Activated T-cell treated with anti-CD3 and anti-CD28 coated beads for 1 hour (primary cell): ENCODE measurements at regions not wholly inside any gene's neighbourhood (a gene's known extent, or its start where the extent isn't known, plus 50 kb on each side); places are given as distances from the start of the nearest gene placed in this dataset.

Experiments used
- DNase-seq: peaks from one replicate; pipeline ENCODE4 v3.0.0-alpha.2; 2020; ENCODE audit warnings: low read depth

- no peak for DNase-seq
Observed at GRCh38 chrX:149992918-149993317, 54.6 kb upstream of the EOLA2 start.

- DNase-seq: no peak
Observed at GRCh38 chrX:149993989-149994388, 55.7 kb upstream of the EOLA2 start.

DNA sequence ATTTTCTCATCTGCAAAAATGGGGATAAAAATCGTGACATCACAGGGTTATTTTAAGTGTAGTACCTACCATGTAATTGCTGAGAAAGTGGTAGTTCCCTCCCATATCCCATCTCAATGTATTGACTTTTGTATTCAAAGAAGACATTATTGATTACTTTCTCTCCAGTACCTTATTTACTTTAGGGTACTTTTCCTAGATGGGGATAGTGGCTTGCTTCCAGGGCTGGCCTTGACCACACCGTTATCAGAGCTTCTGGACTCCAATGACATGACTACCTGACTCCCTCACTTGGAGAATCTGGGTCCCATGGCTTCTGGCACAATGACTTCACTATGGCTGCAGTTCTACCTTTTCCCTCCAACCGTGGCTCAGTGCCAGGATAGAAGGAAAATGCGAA, 58.2 kb upstream of the EOLA2 start:
- no peak for DNase-seq

DNA sequence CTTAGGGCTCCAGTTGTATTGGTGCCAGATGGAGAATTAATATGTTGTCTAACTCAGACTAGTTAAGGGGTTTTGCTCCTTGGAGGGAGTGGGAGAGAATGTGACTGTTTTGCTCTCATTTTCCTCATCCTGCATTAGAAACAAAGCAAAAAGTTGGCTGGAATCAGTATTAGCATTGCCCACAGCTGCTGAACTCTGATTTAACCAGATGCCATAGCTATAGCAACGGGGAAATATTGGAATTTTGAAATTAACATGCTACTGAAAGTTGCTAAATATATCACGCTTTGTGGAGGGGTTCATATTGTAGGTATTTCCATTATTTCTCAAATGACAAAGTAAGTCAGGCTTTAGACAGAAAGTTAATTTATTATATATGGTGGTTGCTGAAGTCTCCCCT, 66.7 kb upstream of the EOLA2 start:
- DNase-seq: no peak

- no peak for DNase-seq
Observed at GRCh38 chrX:150007356-150007755, 69.1 kb upstream of the EOLA2 start.

DNA sequence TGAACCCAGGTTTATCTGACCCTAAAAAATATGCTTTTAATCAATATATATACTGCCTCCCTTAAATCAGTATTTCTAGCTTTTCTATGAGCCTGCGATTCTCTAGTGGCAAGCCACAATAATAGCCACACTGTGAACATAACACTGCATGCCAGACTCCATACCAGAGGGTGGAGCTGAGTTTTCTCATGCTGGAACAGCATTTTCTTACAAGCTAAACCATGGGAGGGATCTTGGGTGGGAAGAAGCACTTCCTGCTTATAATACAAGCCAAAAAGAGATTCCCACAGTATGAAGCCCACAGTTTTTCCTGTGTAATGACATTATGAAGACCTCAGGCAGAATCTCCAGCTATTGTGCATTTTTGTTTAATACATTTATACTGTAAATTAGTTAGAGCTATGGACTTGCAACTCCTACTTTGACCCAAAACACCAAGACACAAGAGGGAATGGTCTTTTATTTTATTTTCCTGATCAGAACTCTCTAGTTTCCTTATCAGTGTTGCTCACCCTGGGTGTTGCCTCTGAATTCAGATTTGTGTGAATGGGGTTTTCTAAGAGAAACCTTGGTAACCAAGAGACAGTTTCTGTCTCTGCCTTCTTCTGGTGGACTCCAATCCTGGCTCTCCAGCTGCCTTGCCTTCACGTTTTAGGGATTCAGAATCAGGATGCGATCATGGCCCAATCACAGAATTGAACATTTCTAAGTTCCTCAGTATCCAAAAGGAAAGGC, 74.5 kb upstream of the EOLA2 start:
- no peak for DNase-seq

- no peak for DNase-seq
Observed at GRCh38 chrX:150014525-150014924, 76.2 kb upstream of the EOLA2 start.

- no peak for DNase-seq
Observed at GRCh38 chrX:150017868-150018267, 79.6 kb upstream of the EOLA2 start.

GRCh38 chrX:150018931-150019361, 80.7 kb upstream of the EOLA2 start:
- DNase-seq: no peak

DNA sequence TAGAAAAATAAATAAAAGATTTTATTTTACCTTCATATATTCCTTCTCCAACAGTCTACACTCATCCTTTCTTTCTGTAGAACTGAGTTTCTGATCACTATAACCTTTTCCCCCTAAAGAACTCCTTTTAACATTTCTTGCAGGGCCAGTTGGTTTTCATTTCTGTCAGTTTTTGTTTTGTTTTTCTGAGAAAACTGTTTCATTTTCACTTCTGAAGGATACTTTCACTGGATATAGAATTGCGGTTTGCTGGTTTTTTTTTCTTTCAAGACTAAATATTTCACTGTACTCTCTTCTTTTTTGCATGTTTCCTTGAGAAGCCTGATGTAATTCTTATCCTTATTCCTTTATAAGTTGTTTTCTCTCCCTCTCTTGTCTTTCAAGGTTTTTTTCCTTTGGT, 90.4 kb upstream of the EOLA2 start:
- no peak for DNase-seq

- no peak for DNase-seq
Observed at GRCh38 chrX:150032742-150033141, 94.5 kb upstream of the EOLA2 start.

GRCh38 chrX:150034788-150035187, 96.5 kb upstream of the EOLA2 start:
- DNase-seq: no peak

DNA sequence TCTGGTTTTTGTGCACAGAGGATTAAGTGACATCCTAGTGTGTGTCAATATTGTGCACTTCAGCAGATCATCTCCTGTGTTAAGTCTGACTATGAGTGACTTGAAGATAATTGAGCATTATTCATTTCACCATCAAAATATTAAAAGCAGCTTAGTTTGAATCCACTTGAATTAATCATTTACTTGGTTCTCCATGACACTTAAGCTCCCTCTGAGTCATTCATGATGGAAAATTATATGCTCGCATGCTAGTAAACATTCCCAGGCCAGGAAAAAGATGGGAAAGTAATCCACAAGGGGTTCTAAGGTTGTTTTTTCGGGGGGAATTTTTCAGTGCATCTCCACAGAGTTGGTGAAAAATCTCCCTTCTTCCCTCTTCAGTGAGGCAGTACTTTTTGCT, 97.2 kb upstream of the EOLA2 start:
- DNase-seq: no peak

GRCh38 chrX:150036181-150036580, 97.9 kb upstream of the EOLA2 start:
- DNase-seq: no peak

- DNase-seq: no peak
Observed at GRCh38 chrX:150036641-150037040, 98.3 kb upstream of the EOLA2 start.

DNA sequence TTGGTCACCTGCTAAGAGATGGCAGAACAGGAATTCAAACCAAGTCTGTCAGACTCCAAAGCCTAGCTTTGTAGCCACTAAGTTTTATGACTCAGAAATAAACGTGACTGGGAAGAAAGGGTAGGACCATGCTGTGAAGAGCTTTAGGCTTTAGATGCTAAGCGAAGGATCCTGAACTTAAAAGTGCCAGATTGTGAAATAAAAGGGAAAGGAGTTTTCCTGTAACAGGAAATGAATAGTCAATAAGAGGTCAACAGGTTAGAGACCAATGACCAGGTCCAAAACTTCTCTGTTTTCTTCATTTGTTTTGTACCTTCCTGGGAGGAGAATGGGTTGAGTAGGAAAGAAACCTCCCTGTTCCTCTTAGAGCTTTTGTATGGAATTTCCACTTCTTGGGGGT, 98.8 kb upstream of the EOLA2 start:
- DNase-seq: no peak

GRCh38 chrX:150038315-150038714, 100.0 kb upstream of the EOLA2 start:
- no peak for DNase-seq

DNA sequence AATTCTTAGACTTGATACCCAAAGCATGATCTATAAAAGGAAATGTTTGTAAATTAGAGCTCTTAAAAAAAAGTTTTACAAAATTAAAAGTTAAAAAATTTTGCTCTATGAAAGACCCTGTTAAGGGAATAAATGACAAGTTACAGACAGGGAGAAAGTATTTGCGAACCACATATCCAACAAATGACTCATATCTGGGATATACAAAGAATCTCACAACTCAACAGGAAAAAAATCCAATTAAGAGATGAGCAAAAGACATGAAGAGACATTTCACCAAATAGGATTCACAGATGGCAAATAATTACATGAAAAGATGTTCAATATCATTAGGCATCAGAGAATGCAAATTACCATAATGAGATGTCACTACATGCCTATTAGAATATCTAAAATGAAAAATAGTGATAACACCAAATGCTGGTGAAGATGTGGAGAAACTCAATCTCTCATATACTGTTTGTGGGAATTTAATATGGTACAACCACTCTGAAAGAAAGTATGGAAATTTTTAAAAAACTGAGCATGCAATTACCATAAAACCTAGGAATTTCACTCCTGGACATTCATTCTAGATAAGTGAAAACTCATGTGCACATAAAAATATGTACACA, 100.8 kb upstream of the EOLA2 start:
- DNase-seq: no peak

DNA sequence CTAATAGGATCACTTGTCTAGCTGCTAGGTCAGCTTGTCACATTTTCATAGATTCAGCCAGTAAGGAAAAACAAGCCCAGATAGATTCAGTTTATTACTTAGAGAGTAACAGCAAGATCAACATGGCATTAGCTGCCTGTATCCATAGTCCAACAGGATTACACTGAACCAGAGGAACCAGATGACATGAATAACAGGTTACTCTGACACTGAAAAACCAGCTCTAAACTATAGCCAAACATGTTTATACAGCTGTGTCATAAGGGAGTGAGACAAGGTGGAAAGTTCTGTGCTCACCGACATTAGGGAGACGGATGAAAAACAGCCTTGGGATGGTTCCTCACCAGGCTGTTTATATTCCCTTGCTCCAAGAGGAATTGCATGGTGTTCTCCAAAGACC, 102.9 kb upstream of the EOLA2 start:
- DNase-seq: no peak

GRCh38 chrX:150044556-150044955, 106.3 kb upstream of the EOLA2 start:
- DNase-seq: no peak

DNA sequence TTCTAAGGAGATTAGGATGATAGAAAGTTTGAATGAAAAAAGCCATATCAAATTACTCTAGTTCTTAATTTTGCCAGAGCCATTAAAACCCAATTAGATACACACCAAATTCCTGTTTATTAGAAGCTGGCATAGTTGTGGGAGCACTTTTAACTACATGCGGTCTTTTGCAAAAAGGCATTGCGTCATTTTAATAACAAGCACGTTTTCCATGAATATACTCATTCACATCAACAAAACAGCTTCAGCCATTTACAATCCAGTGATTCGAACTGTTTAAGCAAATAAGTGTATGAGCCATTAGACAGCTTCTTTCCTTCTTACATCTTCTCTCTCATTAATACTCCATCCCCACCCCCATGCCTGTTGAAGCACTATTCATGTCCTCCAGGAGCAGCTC, 109.5 kb upstream of the EOLA2 start:
- DNase-seq: no peak

GRCh38 chrX:150049647-150050046, 111.4 kb upstream of the EOLA2 start:
- no peak for DNase-seq

DNA sequence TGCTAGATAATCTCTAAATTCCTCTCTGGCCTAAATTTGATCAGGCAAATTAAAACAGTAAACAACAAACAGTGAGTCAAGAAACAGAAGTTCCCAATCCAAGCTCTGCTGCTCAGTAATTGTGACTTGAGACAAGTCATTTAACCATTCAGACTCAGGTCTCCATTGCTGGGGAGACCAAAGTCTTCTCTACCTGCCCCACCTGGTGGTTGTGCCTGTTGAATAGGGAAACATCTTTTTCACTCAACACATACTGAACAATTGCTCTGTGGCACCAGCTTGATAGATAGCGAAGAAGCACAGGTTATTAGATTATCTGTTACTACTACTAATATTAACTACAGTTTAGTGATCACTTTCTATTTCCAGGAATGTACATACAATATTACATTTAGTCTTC, 112.1 kb upstream of the EOLA2 start:
- no peak for DNase-seq

GRCh38 chrX:150051096-150051495, 112.8 kb upstream of the EOLA2 start:
- no peak for DNase-seq
